SKM-1 treated with dmso at 0.1 percent for 144 hours (cell line): ENCODE measurements at regions not wholly inside any gene's neighbourhood (a gene's known extent, or its start where the extent isn't known, plus 50 kb on each side); places are given as distances from the start of the nearest gene placed in this dataset.

Source experiments
- DNase-seq: peaks from one replicate; lab custom pipeline; 2025; ENCODE audit not compliant: unreplicated experiment; lab: John Stamatoyannopoulos, UW

DNA sequence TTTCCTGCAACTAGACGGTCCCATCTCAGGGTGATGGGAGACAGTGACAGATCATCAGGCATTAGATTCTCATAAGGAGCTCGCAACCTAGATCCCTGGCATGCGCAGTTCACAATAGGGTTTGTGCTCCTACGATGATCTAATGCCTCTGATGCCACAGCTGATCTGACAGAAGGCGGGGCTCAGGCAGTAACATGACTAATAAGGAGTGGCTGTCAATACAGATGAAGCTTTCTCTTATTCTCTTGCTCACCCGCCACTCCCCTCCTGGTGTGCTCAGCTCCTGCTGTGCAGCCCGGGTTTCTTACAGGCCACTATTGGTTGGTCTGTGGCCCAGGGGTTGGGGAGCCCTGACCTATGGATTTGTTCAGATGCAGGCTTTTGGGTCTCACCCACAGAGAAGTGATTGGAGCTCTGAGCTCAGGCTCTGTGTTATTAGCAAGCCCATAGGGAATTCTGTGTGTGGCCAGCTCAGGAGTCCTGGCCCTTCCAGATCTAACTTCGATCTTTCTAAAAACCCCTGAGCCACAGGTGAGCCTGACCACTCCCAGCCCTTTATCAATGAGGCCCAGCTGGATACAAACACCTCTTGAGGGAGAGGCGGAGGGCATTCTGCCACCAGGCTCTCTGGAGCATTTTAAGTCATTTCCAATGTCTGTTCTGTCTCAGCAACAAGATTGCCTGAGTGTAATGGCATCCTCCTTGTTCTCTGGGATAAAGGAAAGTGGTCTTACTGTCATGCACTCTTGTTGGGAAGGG lies 351.8 kb downstream of the BUD13 start:
- no peak for DNase-seq

DNA sequence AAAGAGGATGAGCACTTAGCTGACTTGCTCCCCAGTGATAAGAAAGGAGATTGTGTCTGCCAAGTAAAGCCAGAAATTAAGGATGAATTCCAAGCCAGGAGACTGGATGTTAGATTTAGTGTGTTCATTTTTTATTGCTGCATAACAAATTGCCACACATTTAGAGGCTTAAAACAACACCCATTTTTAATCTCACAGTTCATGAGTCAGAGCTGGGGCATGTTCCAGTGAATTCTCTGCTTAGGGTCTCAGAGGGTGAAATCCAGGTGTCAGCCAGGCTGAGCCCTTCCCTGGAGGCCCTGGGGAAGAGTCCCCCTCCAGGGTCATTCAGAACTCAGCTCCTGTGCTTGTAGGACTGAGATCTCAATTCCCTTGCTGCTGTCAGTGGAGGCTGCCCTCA lies 352.8 kb downstream of the BUD13 start:
- DNase-seq: no peak

DNA sequence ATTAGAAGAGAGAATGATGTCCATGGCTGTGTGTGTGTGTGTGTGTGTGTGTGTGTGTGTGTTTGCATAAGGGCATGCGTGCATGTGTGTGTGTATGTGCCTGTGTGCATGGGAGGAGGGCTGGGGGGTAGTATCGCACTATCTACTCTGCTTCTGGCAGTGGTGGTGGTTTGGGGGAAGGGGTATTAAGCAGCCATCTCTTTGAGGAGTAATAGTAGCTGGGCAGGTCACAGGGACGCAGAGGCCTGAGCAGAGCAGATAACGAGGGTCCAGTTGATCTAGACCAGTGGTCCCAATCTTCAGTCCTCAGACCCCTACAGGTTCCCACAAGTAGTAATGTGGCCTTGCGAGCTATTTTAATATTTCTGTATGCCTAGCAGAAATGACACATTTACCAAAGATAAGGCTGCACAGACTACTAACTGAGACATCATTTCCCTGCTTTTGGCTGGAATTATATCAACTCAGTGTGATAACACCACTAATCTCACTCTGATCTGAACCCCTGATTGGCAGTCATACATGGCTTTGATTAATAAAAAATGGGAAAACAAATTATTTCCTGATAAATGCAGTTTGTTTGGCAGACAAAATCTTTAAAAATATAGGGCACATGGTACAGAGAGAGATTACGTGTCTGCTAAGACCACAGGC lies 354.3 kb downstream of the BUD13 start:
- DNase-seq: no peak

DNA sequence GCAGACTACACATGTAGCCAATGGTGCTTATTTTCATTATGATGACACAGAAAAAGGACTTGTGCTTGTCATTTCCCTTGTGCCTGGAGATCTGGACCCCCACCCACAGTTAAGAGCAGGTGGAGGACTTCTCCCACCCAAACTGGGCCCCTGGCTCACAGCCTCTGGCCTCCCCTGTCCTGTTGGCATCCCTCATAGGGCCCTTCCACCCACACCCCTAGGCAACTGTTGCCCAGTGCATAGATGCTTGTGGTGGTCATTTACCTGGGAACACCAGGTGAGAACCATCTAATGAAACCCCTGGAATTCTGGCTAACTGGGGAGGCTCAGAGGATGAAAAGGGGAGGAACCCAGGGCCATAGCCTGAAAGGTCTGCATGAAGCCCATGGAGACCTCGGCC lies 355.9 kb downstream of the BUD13 start:
- no peak for DNase-seq

DNA sequence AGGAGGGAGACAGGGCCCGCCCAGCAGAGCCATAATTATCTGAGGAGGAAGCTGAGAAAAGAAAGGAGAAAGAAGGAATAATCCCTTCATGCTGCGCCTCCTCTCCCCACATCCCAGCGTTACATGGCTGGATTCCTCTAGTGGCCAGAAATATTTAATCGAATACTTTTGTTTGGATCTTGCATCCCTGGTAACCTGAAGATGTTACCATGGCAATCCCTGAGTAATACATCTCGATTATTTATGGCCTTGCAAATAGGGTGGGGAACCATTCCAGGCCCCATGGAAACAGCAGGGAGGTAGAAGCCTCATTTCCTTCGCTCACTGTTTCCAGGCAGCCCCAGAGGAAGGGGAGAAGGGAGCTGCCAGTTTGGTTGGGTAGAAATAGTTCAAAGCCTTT lies 357.7 kb downstream of the BUD13 start:
- no peak for DNase-seq

GRCh38 chr11:116414357-116414880 lies 358.4 kb downstream of the BUD13 start:
- no peak for DNase-seq

- DNase-seq: no peak
Observed at GRCh38 chr11:116413301-116414242, 359.2 kb downstream of the BUD13 start.

DNA sequence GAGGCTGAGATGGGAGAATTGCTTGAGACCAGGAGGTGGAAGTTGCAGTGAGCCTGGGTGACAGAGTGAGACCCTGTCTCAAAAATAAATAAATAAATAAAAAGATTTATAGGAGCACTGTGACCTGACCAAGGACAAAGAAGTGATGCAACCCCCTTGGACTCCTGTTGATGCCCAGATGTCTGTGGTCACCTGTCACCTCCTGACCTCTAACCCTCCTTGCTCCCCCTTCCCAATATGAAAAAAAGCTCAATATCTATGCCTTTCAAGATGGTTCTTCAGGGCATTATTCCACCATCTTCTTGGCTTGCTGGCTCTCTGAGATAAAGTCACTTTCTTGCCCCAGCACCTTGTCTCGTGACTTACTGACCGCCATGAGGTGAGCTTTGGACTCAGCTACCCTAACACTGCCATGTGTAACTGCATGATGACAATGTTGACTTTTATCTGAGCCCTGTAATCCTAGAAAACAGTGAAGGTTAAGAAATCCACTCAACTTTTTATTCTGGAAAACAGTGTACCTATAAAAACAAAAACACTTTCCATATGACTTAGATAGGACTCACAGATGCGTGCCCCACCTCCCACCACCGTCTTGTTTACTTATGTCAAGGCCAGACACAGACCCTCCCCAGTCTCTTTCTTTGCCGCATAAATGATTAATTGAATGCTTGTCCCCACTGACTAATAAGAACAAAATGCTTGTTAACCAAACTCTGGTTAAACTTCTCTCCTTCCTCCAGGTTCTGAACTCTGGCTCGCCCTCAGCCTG lies 360.5 kb downstream of the BUD13 start:
- DNase-seq: no peak

DNA sequence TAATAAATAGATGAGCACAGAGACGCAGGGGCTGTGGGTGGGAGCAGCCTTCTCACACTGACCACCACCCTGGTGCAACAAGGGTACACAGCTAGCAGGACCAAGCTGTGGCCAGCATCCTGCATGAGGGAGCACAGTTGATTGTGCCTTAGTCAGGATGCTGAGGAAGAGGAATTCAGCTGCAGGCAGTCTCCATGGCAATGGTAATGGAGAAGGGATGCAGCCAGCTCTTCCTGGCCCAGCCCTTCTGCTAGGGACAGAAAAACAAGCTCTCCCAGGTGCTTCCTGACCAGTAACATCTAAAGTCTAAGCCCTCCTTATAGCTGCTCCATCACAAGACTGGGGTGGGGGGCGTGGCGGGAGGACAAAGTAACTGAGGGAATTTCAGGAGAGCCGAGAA lies 363.5 kb downstream of the BUD13 start:
- DNase-seq: no peak

DNA sequence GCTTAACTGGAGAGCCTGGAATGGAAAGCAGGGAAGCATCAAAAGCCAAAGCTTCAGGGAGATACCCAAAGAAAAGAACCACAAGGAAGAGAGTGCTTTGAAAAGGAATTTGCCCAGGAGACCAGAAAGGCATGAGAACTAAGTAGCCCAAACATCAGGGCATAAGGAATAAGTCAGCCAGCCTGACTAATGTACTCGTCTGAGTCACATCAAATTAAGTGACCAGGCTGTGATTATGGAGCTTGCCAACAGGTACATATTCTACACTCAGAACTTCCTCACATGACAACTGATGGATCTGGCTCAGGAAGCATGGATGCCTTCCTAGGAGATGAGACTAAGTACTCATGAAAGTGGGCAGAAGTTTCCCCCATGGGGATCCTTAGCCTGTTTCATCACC lies 366.7 kb downstream of the BUD13 start:
- DNase-seq: no peak

GRCh38 chr11:116404462-116404798 lies 368.4 kb downstream of the BUD13 start:
- no peak for DNase-seq

DNA sequence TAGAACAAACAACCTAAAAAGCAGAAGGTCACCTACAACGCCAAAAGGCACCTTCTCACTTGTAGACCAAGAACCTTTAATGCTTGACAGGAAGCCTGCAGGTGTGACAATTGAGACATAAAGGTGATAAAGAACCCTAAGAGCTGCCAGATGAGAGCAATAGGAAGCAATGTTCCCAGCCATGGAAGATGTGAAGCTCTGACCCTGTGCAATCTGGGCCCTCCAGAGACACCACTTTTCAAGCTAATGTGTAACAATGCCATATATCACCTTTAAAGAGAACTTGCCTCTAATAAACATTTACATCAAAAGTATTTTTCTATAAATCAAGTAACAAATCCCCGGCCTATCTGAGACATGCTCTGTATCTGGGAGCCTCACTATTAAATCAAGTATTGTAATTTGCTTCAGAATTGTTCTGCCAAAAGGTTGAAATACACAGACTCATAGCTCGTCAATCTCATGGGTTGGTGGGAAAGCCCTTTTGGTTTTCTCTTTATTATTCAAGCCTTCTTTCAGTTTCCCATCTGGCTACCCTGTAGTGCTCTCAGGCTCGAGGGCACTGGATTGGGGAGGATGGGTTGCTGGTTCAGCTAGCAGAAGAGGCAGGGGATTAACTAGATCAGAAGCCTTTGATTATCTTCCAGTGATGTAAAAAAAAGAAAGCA lies 368.9 kb downstream of the BUD13 start:
- no peak for DNase-seq

DNA sequence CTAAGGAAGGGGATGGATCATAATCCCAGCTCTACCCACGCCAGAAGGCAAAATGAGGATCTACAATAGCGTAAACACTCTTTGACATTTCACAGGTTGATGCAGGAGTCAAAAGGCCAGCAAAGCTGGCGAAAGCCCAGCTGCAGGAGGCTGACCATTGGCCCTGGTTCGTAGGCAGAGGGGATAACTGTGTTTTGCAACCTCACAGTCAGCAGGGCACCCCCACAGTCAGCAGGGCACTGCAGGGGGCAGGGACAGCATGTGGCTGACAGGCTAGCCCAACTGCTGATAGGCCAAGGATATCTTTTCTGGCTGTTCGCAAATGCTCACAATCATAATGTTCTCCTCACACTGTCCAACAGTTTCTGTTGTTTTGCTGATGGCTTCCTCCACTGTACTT lies 372.7 kb downstream of the BUD13 start:
- DNase-seq: no peak

- no peak for DNase-seq
Observed at GRCh38 chr11:116397602-116398084, 375.1 kb downstream of the BUD13 start.

GRCh38 chr11:116396331-116396730 lies 376.5 kb downstream of the BUD13 start:
- DNase-seq: no peak

DNA sequence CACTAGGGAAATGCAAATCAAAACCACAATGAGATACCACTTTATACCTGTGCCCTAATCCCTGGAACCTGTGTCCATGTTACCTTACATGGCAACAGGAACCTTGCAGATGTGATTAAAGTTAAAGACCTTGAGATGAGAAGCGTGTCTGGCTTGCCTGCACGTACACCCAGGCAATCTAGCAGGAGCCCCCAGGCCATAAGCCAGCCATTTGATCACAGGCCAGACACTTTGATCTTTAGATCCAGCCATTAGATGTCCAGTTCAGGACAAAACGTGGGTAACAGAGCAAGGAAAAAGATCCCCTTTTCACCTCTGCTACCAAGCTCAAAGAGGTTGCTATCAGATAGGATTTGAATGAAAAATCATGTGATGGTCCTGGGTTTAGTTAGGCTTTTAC lies 378.8 kb downstream of the BUD13 start:
- no peak for DNase-seq

DNA sequence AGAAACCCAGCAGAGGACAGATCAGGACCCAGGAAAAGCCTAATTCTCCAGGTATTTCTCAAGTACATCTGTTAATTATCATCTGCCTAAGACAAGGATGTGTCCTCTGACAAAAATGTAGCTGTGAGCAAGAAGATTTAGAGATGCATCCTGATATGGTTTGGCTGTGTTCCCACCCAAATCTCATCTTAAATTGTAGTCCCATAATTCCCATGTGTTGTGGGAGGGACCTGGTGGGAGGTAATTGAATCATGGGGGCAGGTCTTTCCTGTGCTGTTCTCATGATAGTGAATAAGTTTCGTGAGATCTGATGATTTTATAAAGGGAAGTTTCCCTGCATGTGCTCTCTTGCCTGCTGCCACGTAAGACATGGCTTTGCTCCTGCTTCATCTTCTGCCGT lies 381.8 kb downstream of the BUD13 start:
- no peak for DNase-seq

GRCh38 chr11:116388146-116388545 lies 384.6 kb downstream of the BUD13 start:
- DNase-seq: no peak

DNA sequence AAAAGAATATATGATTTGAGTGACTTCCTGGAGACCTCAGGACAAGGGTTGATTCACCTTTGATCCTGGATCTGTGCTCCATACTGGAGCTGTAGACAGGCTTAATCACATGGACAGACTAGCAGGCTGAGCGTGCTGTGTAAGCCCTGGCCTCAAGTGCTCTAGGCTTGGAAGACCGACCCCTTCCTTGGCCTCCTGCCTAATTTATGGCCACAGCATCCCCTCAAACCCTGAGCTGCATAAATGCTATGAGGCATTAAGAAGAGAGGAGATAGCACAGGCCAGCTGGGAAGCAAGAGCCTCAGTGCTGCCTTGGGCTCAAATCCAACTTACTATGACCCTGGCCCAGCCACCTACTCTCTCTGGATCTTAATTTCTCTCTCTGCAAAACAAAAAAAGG lies 385.1 kb downstream of the BUD13 start:
- DNase-seq: no peak

DNA sequence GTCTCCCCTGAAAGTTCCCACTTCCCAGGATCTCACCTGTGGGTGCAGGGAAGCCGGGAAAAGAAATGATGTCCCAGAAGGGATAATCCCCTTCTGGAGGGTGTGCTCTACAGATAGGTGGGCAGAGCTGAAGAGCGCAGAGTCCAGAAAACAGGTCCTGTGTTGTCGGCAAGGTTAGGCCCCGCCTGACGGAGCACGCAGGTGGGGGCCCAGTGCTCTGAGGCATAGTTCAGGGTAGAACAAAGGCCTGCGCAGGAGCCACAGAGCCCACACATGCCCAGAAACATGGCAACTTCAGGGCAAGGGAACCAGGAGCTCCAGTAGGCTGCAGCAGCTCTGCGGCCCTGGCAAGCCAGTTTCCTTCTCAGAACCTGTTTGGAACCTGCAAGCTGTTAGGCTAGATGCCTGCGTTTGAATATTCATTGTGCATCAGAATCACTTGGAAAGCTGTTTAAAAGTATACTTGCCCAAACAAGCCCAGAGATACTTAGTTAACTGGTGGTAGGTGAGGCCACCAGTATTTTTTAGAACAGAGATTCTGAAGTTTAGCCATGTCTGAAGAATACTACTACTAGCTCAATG lies 386.6 kb downstream of the BUD13 start:
- no peak for DNase-seq
